HG02642 (cell line): ENCODE measurements at regions not wholly inside any gene's neighbourhood (a gene's known extent, or its start where the extent isn't known, plus 50 kb on each side); places are given as distances from the start of the nearest gene placed in this dataset.

ENCODE experiments used
- ATAC-seq: cut with Tn5 transposase; IDR thresholded peaks from one replicate; pipeline ENCODE4 v1.9.1; 2021; ENCODE audit warnings: mild to moderate bottlenecking; ENCODE audit not compliant: unreplicated experiment, poor library complexity

DNA sequence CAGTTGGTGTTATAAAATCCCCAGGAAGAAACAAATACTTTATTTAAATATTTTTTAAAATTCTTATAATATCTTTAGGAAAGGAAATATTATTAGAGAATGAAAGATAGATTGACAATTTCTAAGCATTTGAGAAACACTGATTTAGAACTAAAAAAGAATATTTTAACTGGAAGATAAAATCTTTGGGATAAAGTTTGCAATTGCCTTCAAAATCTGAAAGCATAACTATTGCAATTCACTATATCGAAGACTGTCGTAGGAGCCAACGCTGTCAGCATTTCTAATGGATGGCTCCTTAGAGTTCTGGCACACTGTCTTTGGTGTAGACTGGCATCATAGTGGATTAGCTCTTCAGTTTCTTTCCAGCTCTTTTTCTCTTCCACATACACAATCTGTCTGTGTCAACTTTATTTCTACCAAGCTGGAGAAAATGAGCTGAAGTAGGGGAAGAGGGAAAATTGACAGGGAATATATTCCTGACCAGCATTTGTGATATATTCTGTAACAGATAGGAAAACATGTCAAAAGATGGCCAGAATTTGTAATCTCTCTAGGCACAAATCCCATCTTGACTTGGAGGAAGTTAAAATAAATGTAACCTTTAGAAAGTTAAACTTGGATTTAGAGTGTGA is 1561.4 kb downstream of the MAT2B start:
- ATAC-seq: no peak

- no peak for ATAC-seq
These were observed 1571.3 kb downstream of the MAT2B start for GRCh38 chr5:165076686-165077085.

- ATAC-seq: no peak
These were observed 1574.0 kb downstream of the MAT2B start for GRCh38 chr5:165079389-165079788.

DNA sequence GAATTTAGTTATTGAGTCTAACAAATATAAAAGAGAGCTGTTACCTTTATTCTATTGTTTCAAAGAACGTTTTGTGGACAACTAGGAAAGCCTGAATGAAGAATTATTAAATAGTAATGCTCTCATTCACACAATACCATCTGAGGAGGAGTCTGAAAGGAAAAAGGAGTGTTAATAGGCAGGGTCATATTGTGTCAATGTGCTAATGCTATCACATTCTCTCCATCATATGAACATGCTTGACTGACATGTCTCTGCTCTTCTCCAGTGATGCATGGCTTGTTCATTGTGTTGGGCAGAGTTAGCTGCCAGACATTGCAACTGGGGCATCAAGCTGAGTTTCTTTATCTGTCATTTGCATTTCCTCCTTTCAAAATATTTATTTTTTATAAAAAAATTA is 1578.0 kb downstream of the MAT2B start:
- ATAC-seq: no peak

- no peak for ATAC-seq
These were observed 1581.0 kb downstream of the MAT2B start for GRCh38 chr5:165086465-165086864.

GRCh38 chr5:165094782-165095181 is 1589.4 kb downstream of the MAT2B start:
- no peak for ATAC-seq

GRCh38 chr5:165101709-165102108 is 1596.3 kb downstream of the MAT2B start:
- no peak for ATAC-seq

- ATAC-seq: no peak
These were observed 1599.2 kb downstream of the MAT2B start for GRCh38 chr5:165104611-165105010.

DNA sequence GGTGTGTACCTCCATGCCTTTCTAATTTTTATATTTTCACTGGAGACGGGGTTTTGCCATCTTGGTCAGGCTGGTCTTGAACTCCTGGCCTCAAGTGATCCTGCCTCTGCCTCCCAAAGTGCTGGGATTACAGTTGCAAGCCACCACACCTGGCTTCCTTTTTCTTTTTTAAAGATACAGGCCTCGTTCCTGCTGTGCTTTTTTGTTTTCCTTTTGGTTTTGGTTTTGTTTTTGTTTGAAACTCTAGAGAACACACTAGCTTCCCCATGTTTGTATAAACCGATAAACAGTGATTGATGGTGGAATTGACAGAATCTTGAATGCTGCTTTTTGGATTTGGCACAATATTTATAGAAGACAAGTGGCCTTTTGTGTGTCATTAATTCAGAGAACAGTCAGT is 1603.4 kb downstream of the MAT2B start:
- ATAC-seq: no peak

GRCh38 chr5:165119175-165119574 is 1613.8 kb downstream of the MAT2B start:
- ATAC-seq: no peak

- ATAC-seq: no peak
These were observed 1621.2 kb downstream of the MAT2B start for GRCh38 chr5:165126598-165126997.

GRCh38 chr5:165127941-165128340 is 1622.5 kb downstream of the MAT2B start:
- no peak for ATAC-seq

GRCh38 chr5:165130656-165131055 is 1625.2 kb downstream of the MAT2B start:
- ATAC-seq: no peak

GRCh38 chr5:165134155-165134554 is 1628.7 kb downstream of the MAT2B start:
- no peak for ATAC-seq

DNA sequence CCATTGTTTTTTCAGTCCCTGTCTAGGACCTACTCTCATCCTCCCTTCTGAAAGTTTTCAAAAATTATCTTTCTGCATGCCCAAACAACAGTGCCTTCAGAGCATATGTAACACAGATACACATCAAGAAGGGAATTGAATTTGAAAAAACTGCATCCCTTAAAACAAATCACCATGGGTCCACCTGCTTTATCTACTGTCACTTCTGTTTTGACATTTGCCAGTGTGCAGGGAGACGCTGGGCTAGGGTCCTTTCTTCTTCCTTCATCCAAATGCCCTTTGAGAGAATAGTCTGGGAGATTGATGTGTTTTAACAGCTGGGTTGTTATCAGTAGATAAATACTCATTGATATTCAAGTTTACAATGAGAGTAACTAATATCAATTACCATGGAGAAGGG is 1630.1 kb downstream of the MAT2B start:
- ATAC-seq: no peak

DNA sequence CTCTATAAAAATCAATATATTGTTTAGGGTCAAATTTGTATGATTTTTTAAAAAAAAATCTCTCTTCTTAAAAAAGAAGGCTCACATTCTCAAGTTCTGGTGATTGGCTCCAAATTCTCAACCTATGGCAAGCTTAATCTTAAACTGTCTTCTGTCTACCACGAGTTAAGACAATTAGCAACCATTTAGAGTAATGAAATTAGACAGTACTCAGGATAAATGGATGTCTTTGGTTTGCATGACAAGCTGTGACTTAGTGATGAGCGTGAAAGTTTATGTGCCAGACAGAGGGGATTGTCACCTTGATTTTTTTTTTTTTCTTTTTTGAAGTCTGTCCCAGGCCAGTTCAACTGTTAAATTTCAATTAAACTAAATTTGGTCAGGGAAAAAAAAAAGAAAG is 1632.3 kb downstream of the MAT2B start:
- no peak for ATAC-seq

GRCh38 chr5:165138236-165138635 is 1632.8 kb downstream of the MAT2B start:
- ATAC-seq: no peak

DNA sequence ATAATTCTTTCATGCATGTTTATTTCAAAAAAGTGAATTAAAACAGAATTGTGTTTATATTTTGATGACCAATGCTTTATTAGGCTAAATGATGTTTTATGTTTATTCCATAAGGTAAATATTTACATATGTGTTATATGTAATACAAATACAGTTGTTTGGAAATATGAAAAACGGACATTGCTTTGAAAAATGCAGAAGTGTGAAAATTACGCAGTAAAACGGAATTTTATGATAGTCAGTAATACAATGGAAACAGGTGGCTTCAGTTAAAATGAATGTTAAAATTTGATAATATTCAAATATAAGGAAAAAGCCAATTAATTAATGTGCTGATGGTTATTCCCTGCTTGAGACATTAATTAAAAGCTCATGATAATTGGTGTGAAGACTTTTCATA is 1633.8 kb downstream of the MAT2B start:
- ATAC-seq: no peak

DNA sequence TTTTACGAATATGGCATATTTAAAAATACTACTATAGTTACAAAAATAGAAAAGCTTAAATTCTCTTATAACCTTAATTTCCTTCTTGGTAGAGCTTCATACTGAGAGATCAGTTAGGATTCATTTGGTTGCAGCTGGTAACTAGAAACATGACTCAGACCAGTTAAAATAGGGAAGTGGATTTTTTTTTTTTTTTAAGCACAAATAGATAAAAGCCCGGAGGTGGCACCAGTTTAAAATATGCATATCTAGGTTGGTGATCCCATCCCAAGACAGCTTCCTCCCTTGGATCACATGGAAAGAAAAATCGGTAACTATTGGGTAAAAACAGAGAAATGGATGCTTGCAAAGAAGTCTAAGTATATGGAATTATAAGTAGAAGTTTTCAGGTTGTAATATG is 1634.3 kb downstream of the MAT2B start:
- no peak for ATAC-seq

DNA sequence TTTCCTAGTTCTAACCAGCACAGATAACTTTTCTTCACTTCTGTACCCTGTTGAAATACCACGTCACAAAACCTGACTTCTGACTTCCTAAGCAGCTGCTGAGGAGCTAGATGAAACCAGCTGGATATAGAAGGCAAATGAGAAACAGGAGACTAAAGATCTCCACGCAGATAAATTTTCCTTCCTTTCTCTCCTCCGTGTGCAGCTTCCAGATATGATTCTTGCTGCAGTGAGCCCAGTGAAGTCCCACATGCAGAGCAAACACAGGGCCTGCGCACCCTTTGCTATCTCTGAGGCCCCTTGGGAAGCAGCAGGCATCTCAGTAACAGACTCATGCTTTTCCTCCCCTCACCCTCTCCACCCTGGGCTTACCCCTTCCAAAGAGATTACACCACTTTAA is 1638.3 kb downstream of the MAT2B start:
- no peak for ATAC-seq

- ATAC-seq: no peak
These were observed 1644.0 kb downstream of the MAT2B start for GRCh38 chr5:165149431-165149830.

GRCh38 chr5:165152058-165152457 is 1646.6 kb downstream of the MAT2B start:
- no peak for ATAC-seq

DNA sequence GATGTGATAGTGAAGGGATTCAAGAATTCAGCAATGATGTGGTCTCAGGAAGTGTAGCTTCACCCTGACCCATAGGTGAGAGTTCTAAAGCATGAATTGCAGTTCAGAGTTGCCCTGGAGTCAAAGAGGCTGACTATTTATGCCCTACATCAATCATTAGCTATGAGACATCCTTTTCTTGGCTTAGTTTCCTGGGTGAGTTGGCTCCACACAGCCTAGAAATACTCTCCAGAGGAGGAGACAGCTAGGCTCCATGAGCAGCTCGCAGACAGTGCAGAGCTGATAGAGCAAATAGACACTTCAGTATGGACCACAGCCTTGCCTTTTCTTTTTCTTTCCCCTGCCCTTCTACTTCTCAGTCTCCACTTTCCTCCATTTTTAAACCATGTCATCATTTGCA is 1651.8 kb downstream of the MAT2B start:
- no peak for ATAC-seq
